H1 (cell line): ENCODE measurements at regions not wholly inside any gene's neighbourhood (a gene's known extent, or its start where the extent isn't known, plus 50 kb on each side); places are given as distances from the start of the nearest gene placed in this dataset.

ENCODE experiments used
- ASH2L ChIP-seq: fragments of 200-600, 300-600 bp; sonication (generic); IDR thresholded peaks from one replicate; pipeline ENCODE4 v1.7.1; 2017; ENCODE audit warnings: low read length
- CBX8 ChIP-seq: fragments of 300-800, 300-1000 bp; sonication (generic); IDR thresholded peaks from 2 replicates; pipeline ENCODE4 v1.7.1; 2016; ENCODE audit warnings: low read depth, low read length, borderline replicate concordance
- CTCF ChIP-seq, 3 experiments: IDR thresholded peaks; 1 replicate in 2 of 3; 2 replicates in 1 of 3; pipeline versions ENCODE4 v1.5.1 to v1.6.1; 2011; ENCODE audit warnings: low read length in 3 of 3, mild to moderate bottlenecking in 3 of 3, inconsistent platforms in 2 of 3, low read depth in 1 of 3, moderate library complexity in 1 of 3; ENCODE audit not compliant: insufficient read depth in 1 of 3; ENCODE audit errors: control extremely low read depth in 1 of 3
- POLR2A ChIP-seq, 2 experiments: IDR thresholded peaks; 1 replicate in 1 of 2; 2 replicates in 1 of 2; pipeline ENCODE4 v1.6.1; 2011; ENCODE audit warnings: low read depth in 2 of 2, low read length in 2 of 2, mild to moderate bottlenecking in 2 of 2; ENCODE audit errors: control extremely low read depth in 1 of 2
- RAD21 ChIP-seq, 2 experiments: IDR thresholded peaks in 1 of 2; conservative IDR thresholded peaks in 1 of 2; 2 replicates each; pipeline ENCODE4 v1.6.1; 2011; ENCODE audit warnings: low read depth in 2 of 2, low read length in 2 of 2, improper control_type of control experiment in 1 of 2, inconsistent platforms in 1 of 2, mild to moderate bottlenecking in 1 of 2, moderate library complexity in 1 of 2
- RXRA ChIP-seq: IDR thresholded peaks from 2 replicates; pipeline ENCODE4 v1.6.1; 2011; ENCODE audit warnings: low read depth, mild to moderate bottlenecking, low read length, moderate library complexity; ENCODE audit not compliant: insufficient read depth
- TAF1 ChIP-seq: IDR thresholded peaks from 2 replicates; pipeline ENCODE4 v1.6.1; 2011; ENCODE audit warnings: mild to moderate bottlenecking, low read depth, low read length
- USF2 ChIP-seq: IDR thresholded peaks from 2 replicates; pipeline ENCODE4 v1.6.1; 2011; ENCODE audit warnings: low read length, improper control_type of control experiment

GRCh38 chr1:177366091-177366490 is 195.3 kb downstream of the BRINP2 start:
- no peak for TF ChIP-seq USF2
- TF ChIP-seq TAF1: no peak
- TF ChIP-seq RAD21 (IDR thresholded peaks at IDR 0.05 in 1 of 2, conservative IDR thresholded peaks at IDR 0.05 in 1 of 2; ENCODE audit: low read depth in 2 of 2, low read length in 2 of 2): no peak
- no peak for TF ChIP-seq CTCF (IDR thresholded peaks at IDR 0.05; ENCODE audit: control extremely low read depth in 1 of 3, insufficient read depth in 1 of 3, low read depth in 1 of 3, low read length in 3 of 3)
- no peak for TF ChIP-seq RXRA
- TF ChIP-seq CBX8: no peak
- no peak for TF ChIP-seq POLR2A (IDR thresholded peaks at IDR 0.05; ENCODE audit: control extremely low read depth in 1 of 2, low read depth in 2 of 2, low read length in 2 of 2)
- no peak for TF ChIP-seq ASH2L
